Spleen (tissue), 11 donors: ENCODE measurements at regions not wholly inside any gene's neighbourhood (a gene's known extent, or its start where the extent isn't known, plus 50 kb on each side); places are given as distances from the start of the nearest gene placed in this dataset.

Experiments
- DNase-seq: peaks from one replicate; pipeline ENCODE4 v3.0.0-alpha.2; 2020
- H3K27ac ChIP-seq, 8 donors: fragments of 200-600 bp; sonication (generic) in 7 of 8; 1 replicate in 4 of 8; 2 replicates in 4 of 8; pipeline versions ENCODE4 v1.5.0 to v1.8.0; 2016 to 2021; ENCODE audit warnings: inconsistent platforms in 4 of 8, mild to moderate bottlenecking in 4 of 8, moderate library complexity in 1 of 8
- H3K27me3 ChIP-seq, 7 donors: fragments of 200-600 bp; sonication (generic) in 6 of 7; replicated peaks in 1 of 7; 1 replicate in 4 of 7; 2 replicates in 3 of 7; pipeline versions ENCODE4 v1.5.0 to v1.8.0; 2016 to 2021; ENCODE audit warnings: inconsistent platforms in 3 of 7, mild to moderate bottlenecking in 1 of 7
- H3K36me3 ChIP-seq, 6 donors: fragments of 200-600 bp; sonication (generic) in 5 of 6; 1 replicate in 4 of 6; 2 replicates in 2 of 6; pipeline versions ENCODE4 v1.5.0 to v1.8.0; 2016 to 2021; ENCODE audit warnings: inconsistent platforms in 2 of 6
- H3K4me1 ChIP-seq, 6 donors: fragments of 200-600 bp; sonication (generic) in 5 of 6; 1 replicate in 3 of 6; 2 replicates in 3 of 6; pipeline versions ENCODE4 v1.5.0 to v1.8.0; 2016 to 2021; ENCODE audit warnings: inconsistent platforms in 3 of 6
- H3K4me3 ChIP-seq, 8 donors: fragments of 200-600 bp; sonication (generic) in 7 of 8; 1 replicate in 4 of 8; 2 replicates in 4 of 8; pipeline versions ENCODE4 v1.5.0 to v1.8.0; 2016 to 2021; ENCODE audit warnings: inconsistent platforms in 4 of 8, mild to moderate bottlenecking in 4 of 8, moderate library complexity in 2 of 8
- H3K9me3 ChIP-seq, 8 donors: fragments of 200-600 bp; sonication (generic) in 7 of 8; 1 replicate in 4 of 8; 2 replicates in 4 of 8; pipeline versions ENCODE4 v1.5.0 to v1.8.0; 2016 to 2021; ENCODE audit warnings: inconsistent platforms in 4 of 8
- CTCF ChIP-seq, 11 experiments: fragments of 200-600 bp in 7 of 11; fragments of 450-650 bp in 4 of 11; sonication (generic) in 4 of 11; IDR thresholded peaks in 8 of 11; conservative IDR thresholded peaks in 3 of 11; 1 replicate in 7 of 11; 2 replicates in 4 of 11; pipeline versions ENCODE4 v1.4.0 to v1.8.0; 2016 to 2021; ENCODE audit warnings: antibody characterized with exemption in 11 of 11, inconsistent platforms in 4 of 11, mild to moderate bottlenecking in 1 of 11
- POLR2A ChIP-seq, 3 donors: fragments of 450-650 bp; IDR thresholded peaks; one replicate each; pipeline ENCODE4 v1.5.1; 2017; ENCODE audit warnings: antibody characterized with exemption in 3 of 3, mild to moderate bottlenecking in 1 of 3
- POLR2AphosphoS5 ChIP-seq, 3 donors: sonication (generic); formaldehyde crosslinking; IDR thresholded peaks; one replicate each; pipeline ENCODE4 v1.5.1; 2017; ENCODE audit warnings: antibody characterized with exemption in 3 of 3
- WGBS, 5 donors: extraction: QIAGEN DNeasy Blood & Tissue Kit in 3 of 5; methylation state at CpG; one replicate each; pipeline versions ENCODE4 v1.1.5 to v1.1.7; 2013 to 2018; 5-methylcytosine and 5-hydroxymethylcytosine counted together
- intact Hi-C: fragments of 100-400 bp; cut with DNase I; formaldehyde crosslinking; loops from one replicate; pipeline ENCODE4 v1.15.0; 2023; ENCODE audit warnings: low total_unique reads
- donor health status: healthy with polysubstance abuse.
- donor health status: DM: no; HTN: no; CAD: no; lungs with moderate emphysema.
- donor health status: DM: no; HTN: no; CAD: no.
- donor health status: Bipolar disorder and iron deficiency.
- donor health status: healthy.
- donor health status: DM: no; HTN: no; CAD: no.
- donor health status: DM: yes; HTN: yes; CAD: no.

- intact Hi-C loops = no loop called here
- no peak for TF ChIP-seq POLR2A (IDR thresholded peaks at IDR 0.05)
- TF ChIP-seq POLR2AphosphoS5 (IDR thresholded peaks at IDR 0.05) = no peak
- TF ChIP-seq CTCF (IDR thresholded peaks at IDR 0.05 in 8 of 11, conservative IDR thresholded peaks at IDR 0.05 in 3 of 11) = no peak
- no peaks in the 10 kb centered on the region for H3K36me3 ChIP-seq
- H3K9me3 ChIP-seq = peaks cover 0 to 8% (median 4%) of the 10 kb centered on the region in 8 donors
- no peaks in the 10 kb centered on the region for H3K27me3 ChIP-seq
- no peak for DNase-seq
- 85 to 95% (median 92%) methylated on average over 13 of the region's 13 CpGs for WGBS, 5 donors
- peaks cover 0 to 39% (median 16%) of the 10 kb centered on the region in 6 donors for H3K4me1 ChIP-seq
- no peak overlapping the region for H3K27ac ChIP-seq
- H3K4me3 ChIP-seq = no peak overlapping the region
These were observed 142.8 kb downstream of the GADD45G start for GRCh38 chr9:89747596-89747995.

GRCh38 chr9:89748021-89748670 lies 143.3 kb downstream of the GADD45G start:
- WGBS, 5 donors = 72 to 79% (median 77%) methylated on average over 6 of the region's 6 CpGs
- peaks cover 0 to 33% (median 10%) of the 10 kb centered on the region in 6 donors for H3K4me1 ChIP-seq
- intact Hi-C loops = no loop called here

GRCh38 chr9:89748831-89749499 lies 144.2 kb downstream of the GADD45G start:
- Histone ChIP-seq H3K36me3 (no peaks in the 10 kb centered on the region), H3K4me3 (no peak overlapping the region), H3K9me3 (peaks cover 0 to 8% (median 4%) of the 10 kb centered on the region in 8 donors), H3K27ac (no peak overlapping the region), H3K4me1 (peaks cover 0 to 25% (median 3%) of the 10 kb centered on the region in 6 donors), H3K27me3 (no peaks in the 10 kb centered on the region)
- no peak for DNase-seq
- TF ChIP-seq POLR2AphosphoS5 (IDR thresholded peaks at IDR 0.05) (no peak), POLR2A (IDR thresholded peaks at IDR 0.05) (no peak), CTCF (IDR thresholded peaks at IDR 0.05 in 8 of 11, conservative IDR thresholded peaks at IDR 0.05 in 3 of 11) (no peak)
- intact Hi-C loops = no loop called here
- 53 to 79% (median 77%) methylated on average over 4 to 6 of the region's 6 CpGs for WGBS, 5 donors

More at GRCh38 chr9:89748021-89748670, 143.3 kb downstream of the GADD45G start:
- H3K9me3 ChIP-seq = peaks cover 0 to 8% (median 4%) of the 10 kb centered on the region in 8 donors
- H3K36me3 ChIP-seq = no peaks in the 10 kb centered on the region
- H3K27me3 ChIP-seq = no peaks in the 10 kb centered on the region
- H3K27ac ChIP-seq = no peak overlapping the region
- no peak for TF ChIP-seq POLR2A (IDR thresholded peaks at IDR 0.05)
- TF ChIP-seq POLR2AphosphoS5 (IDR thresholded peaks at IDR 0.05) = no peak
- no peak for TF ChIP-seq CTCF (IDR thresholded peaks at IDR 0.05 in 8 of 11, conservative IDR thresholded peaks at IDR 0.05 in 3 of 11)
- H3K4me3 ChIP-seq = no peak overlapping the region
- DNase-seq = no peak

- DNase-seq = no peak
- Histone ChIP-seq H3K4me3 (no peak overlapping the region), H3K36me3 (no peaks in the 10 kb centered on the region), H3K27me3 (no peaks in the 10 kb centered on the region), H3K4me1 (peaks cover 0 to 19% (median 3%) of the 10 kb centered on the region in 6 donors), H3K9me3 (peaks cover 0 to 5% (median 3%) of the 10 kb centered on the region in 8 donors), H3K27ac (no peak overlapping the region)
- TF ChIP-seq POLR2A (IDR thresholded peaks at IDR 0.05) = no peak
- no peak for TF ChIP-seq CTCF (IDR thresholded peaks at IDR 0.05 in 8 of 11, conservative IDR thresholded peaks at IDR 0.05 in 3 of 11)
- TF ChIP-seq POLR2AphosphoS5 (IDR thresholded peaks at IDR 0.05) = no peak
- intact Hi-C loops = no loop called here
- WGBS, 5 donors = 79 to 91% (median 89%) methylated on average over 2 to 3 of the region's 3 CpGs
These were observed 144.8 kb downstream of the GADD45G start for GRCh38 chr9:89749500-89750116.
